ENCODE measurements at regions not wholly inside any gene's neighbourhood (a gene's known extent, or its start where the extent isn't known, plus 50 kb on each side); places are given as distances from the start of the nearest gene placed in this dataset.
A peak's percentile ranks its signal among the peaks of the same experiment; 100 is the strongest.
"Not testable (repeated sequence)": the region's sequence is repeated elsewhere in the genome, so short reads cannot be mapped to it uniquely, and the experiment has no call there.

- no peak for DNase-seq
These were observed 292.9 kb downstream of the THBS2 start for GRCh38 chr6:168960551-168961263.

- DNase-seq = no peak
These were observed 293.9 kb downstream of the THBS2 start for GRCh38 chr6:168959696-168960095.

- DNase-seq = peak; percentile 51
These were observed 296.5 kb downstream of the THBS2 start for GRCh38 chr6:168956884-168957730.

- no peak for DNase-seq
These were observed 297.4 kb downstream of the THBS2 start for GRCh38 chr6:168956141-168956838.

DNA sequence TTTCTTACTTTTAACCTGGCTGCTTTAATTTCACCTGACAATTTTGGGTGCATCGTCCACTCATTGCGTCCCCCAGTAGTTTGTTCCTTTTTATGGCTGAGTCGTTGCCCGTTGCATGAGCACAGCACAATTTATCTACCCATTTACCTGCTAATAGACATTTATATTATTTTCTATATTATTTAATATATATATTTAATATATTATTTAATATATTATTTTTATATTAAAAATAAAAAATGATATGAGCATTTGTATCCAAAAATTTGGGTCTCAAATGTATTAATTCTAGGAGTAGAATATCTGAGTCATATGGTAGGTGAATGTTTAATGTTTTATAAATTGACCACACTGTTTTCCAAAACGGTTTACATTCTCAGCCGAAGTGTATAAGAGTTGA lies 300.2 kb downstream of the THBS2 start:
- no peak for DNase-seq

- DNase-seq = no peak
These were observed 302.4 kb downstream of the THBS2 start for GRCh38 chr6:168951217-168951616.

- no peak for DNase-seq
These were observed 302.8 kb downstream of the THBS2 start for GRCh38 chr6:168950858-168951214.

DNA sequence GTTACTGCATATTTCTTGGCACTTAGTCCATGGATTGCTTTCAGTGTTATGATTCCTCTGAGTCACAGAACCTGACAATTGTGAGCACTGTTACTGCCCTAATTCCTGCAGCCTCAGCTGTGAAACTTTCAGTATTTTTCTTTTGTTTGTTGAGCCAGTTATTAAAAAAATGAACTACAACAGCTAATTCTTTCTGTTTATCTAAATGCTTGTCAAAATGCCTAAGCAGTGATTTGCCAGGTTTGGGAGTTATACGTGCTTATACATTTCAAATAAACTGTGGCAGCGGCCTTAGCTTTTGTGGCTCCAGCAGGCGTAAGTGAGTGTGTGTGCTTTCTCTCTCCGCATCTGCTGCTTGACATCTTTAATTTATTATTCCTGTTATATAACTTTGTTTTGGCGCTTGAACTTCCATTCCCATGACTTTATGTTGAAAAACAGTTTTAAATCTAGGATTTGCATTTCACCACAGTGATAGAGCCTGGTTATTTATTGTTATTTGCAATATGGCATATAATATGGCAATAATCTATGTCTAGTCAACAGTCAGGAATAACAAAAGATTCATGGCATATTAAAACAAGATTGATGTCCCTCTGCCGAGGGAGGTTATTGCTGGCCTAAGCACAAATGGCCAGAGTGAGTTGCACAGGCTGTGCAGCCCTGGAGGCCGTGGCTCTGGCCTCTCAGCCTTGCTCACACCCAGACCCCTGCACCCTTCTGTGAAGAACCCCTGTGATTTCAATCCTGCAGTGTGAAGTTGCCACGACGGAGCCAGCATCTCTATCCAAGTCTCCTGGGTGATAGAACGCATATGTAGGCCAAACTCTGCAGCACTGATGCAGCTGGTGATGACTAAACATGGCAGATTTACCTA lies 303.4 kb downstream of the THBS2 start:
- DNase-seq = no peak

GRCh38 chr6:168948990-168949531 lies 304.6 kb downstream of the THBS2 start:
- no peak for DNase-seq

DNA sequence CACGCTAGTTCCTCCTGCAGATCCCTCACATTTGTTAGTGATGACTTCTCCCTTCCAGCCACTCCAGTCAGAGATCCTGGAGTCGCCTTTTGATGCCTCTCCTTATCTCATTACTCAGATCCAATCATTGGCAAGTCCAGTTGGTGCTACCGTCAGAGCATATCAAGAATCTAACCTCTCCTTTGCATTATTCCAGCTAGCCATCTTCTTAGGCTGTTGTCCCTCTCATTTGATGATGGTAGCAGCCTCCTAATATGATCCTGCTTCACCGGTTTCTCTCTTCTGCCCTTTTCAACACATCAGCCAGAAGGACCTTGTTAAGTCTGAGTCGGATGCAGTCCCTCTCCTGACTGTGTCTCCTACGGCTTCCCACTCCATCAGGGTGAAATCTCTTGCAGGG lies 305.6 kb downstream of the THBS2 start:
- DNase-seq = no peak

DNA sequence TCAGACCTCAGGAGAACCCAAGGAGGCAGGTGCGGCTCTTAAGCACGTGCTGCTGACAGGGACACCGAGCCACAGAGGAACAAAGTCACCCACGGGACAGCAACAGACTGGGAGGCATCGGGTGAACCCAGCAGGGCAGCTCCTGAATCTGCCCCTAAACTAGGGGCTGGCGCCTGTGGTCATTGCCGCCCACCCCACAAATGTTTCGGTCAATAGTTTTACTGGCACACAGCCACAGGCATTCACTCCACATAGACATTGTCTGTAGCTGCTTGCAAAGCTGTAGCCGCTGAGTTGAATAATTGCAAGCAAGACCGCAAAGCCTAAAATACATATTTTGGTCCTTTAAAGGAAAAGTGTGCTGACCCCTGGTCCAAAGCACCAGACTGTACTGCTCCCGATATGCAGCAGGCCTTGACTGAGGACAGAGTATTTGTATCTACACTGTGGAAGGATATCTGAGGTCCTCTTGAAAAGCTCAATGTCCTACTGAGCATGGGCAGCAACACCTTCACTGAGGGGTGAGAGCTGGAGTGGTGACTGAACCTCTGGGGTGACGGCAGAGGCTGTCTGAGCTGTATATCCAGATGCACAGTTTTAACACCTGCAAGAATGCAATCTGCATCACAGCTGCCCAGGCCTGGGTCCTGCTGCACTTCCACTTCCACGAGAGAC lies 310.3 kb downstream of the THBS2 start:
- no peak for DNase-seq

DNA sequence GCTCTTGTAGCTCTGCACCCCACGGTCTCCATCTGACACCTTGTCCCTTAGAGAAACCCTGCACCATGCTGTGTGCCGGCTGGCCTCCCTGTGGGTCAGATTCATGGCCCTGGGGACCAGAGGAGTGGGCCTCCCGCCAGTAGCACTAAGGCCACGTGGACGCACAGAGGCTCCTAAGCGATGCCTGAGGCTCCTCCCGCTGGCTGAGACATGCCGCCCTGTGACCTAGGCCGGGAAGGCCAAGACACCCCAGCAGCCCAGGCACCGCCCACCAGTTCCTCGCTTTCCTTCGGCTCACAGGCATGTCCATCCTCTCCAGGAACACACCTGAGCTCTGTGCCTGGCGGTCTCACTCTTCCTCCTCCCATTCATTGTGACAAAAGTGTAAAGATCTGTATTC lies 311.0 kb downstream of the THBS2 start:
- DNase-seq = no peak

- no peak for DNase-seq
These were observed 312.6 kb downstream of the THBS2 start for GRCh38 chr6:168941036-168941435.

DNA sequence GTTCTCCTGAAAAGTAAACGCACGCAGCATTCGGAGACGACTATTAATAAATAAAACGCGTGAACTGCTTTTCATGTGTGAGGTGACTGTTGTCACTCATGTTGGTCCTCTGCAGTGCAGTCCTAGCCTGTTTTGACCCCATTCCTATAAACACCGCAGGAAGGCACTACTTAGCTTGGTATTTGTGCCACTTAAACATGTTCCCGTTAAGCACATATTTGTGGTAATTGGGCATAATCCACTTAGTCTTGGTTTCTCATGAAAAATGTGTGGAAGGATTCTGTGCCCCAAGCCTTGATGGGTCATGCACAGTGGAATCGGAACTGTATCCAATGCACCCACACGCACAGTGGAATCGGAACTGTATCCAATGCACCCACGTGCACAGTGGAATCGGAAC lies 313.9 kb downstream of the THBS2 start:
- no peak for DNase-seq

- no peak for DNase-seq
These were observed 314.6 kb downstream of the THBS2 start for GRCh38 chr6:168939041-168939440.

DNA sequence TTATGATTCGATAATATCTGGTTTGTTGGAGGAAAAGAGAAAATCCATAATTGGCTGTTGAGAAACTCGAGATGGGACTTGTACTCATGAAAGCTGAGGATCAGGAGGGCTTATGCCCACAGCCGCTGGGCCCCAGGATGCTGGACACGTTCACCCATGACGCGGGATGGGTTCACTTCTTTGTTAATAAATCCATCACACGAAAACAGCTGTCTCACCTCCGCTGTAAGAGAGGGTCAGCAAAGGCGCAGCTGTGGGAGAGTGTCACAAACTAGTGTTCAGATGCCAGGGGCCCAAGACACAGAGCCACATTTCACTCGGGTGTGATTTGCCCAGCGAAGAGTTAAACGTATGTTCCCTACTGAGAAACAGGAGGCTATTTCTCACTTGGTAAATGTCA lies 315.1 kb downstream of the THBS2 start:
- DNase-seq = no peak

DNA sequence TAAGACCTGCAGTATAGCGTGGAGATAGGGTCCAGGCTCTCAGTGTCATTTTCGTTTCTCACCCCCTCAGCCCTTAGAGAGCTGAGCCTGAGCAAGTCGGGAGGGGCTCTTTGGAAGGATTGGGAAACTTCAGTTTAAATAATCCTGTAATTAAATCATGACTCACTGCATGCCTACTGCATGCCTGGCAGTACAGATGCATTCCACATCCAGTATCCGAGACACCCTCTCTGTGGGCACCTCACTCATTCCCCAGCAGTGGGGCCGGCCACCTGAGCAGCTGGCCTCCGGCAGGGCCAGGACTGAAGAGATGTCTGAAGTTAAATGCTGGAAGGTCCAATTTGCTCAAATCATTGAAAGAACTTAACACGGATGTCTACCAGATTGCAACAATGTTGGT lies 316.6 kb downstream of the THBS2 start:
- no peak for DNase-seq

DNA sequence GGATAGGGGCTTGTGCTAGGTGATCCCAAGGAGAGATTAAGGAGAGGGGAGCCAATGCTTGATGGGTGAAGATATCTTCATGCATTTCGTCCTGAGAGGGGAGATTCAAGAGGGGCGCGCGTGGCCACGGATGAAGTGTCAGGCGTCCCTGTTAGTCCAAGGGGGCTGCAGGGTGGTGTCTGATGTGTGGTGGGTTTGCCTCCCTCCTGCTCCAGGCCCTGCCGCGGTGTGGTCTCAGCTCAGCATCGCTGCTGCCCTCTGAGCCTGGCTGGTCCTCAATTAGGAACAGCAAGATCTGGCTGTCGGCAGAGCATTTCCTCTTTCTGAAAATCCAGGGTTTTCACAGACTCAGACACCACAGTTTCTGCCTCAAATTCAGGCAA lies 318.0 kb downstream of the THBS2 start:
- no peak for DNase-seq

DNA sequence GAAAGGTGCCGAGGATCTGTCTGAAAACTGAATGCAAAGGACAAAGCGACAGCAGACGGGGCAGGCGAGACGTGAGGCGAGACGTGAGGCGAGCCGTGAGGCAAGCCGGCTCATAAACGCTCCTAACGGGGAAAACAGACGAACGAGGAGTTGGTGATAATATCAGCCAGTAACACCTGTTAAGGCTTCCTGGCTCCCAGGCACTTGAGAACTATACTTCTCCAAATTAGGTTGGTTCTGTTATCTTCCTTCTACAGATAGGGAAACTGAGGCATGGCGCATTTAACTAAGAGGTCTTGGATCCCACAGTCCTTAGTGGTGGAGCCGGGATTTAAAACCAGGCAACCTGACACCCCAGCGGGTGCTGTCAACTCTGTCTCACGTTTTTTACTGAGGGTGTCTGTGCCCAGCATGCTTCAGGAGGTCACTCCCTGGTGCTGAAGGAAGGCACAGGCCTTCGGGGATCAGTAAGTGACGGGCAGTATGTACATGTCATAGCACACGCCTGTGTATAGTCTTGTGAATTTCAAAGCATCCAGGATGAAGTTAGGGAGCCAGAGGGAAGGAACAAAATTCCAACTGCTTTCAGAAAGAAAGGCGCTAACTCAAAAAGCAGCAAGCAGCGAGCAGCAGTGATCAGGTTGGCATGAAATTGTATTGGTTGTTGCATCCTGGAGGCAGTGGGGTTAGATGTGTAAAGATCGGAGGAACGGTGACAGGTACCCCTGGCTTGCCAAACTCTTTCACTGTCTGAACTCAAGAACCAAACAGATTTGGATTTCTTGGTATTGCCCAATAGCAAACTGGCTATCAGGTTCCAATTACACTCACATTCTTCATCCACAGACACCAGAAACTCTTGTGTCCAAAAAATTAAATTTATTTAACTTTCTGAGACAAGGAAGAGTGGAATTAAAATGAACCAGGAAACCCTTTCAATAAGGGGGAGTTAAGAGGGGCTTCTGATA lies 318.7 kb downstream of the THBS2 start:
- DNase-seq = no peak

DNA sequence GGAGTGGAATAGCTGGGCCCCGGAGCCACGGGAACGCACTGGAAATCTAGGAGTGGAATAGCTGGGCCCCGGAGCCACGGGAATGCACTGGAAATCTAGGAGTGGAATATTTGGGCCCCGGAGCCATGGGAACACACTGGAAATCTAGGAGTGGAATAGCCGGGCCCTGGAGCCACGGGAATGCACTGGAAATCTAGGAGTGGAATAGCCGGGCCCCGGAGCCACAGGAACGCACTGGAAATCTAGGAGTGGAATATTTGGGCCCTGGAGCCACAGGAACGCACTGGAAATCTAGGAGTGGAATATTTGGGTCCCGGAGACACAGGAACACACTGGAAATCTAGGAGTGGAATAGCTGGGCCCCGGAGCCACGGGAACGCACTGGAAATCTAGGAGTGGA lies 321.5 kb downstream of the THBS2 start:
- not testable (repeated sequence) for DNase-seq

DNA sequence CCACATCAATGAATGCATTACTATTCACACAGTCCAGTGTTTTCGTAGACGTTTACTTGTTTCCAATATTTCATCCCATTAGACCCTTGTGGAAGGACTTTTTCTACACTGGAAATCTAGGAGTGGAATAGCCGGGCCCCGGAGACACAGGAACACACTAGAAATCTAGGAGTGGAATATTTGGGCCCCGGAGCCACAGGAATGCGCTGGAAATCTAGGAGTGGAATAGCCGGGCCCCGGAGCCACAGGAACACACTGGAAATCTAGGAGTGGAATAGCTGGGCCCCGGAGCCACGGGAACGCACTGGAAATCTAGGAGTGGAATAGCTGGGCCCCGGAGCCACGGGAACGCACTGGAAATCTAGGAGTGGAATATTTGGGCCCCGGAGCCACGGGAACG lies 322.6 kb downstream of the THBS2 start:
- DNase-seq = not testable (repeated sequence)
